Heart left ventricle (tissue), 16 donors: ENCODE measurements at regions not wholly inside any gene's neighbourhood (a gene's known extent, or its start where the extent isn't known, plus 50 kb on each side); places are given as distances from the start of the nearest gene placed in this dataset.

Experiments
- ATAC-seq, 4 donors: fragments of 200-7000 bp; cut with Tn5 transposase; one replicate each; pipeline ENCODE4 v1.9.1; 2020 to 2022; ENCODE audit warnings: moderate library complexity in 4 of 4, mild to moderate bottlenecking in 3 of 4, moderate number of reproducible peaks in 1 of 4
- DNase-seq, 5 donors: peaks; one replicate each; pipeline ENCODE4 v3.0.0-alpha.2; 2020
- H3K27ac ChIP-seq, 12 donors: fragments of 200-600 bp; sonication (generic) in 4 of 12; one replicate each; pipeline versions ENCODE4 v1.5.0 to v1.8.0; 2016 to 2022; ENCODE audit warnings: mild to moderate bottlenecking in 2 of 12
- H3K27me3 ChIP-seq, 9 donors: fragments of 200-600 bp; sonication (generic) in 2 of 9; one replicate each; pipeline versions ENCODE4 v1.5.1 to v1.8.0; 2016 to 2022; ENCODE audit warnings: mild to moderate bottlenecking in 3 of 9
- H3K36me3 ChIP-seq, 9 donors: fragments of 200-600 bp; sonication (generic) in 2 of 9; one replicate each; pipeline versions ENCODE4 v1.5.0 to v1.8.0; 2018 to 2022; ENCODE audit warnings: mild to moderate bottlenecking in 2 of 9
- H3K4me1 ChIP-seq, 12 donors: fragments of 200-600 bp; sonication (generic) in 4 of 12; one replicate each; pipeline versions ENCODE4 v1.5.0 to v1.8.0; 2016 to 2022; ENCODE audit warnings: mild to moderate bottlenecking in 3 of 12
- H3K4me3 ChIP-seq, 12 donors: fragments of 200-600 bp; sonication (generic) in 4 of 12; one replicate each; pipeline versions ENCODE4 v1.5.0 to v1.8.0; 2017 to 2022; ENCODE audit warnings: mild to moderate bottlenecking in 9 of 12, moderate library complexity in 4 of 12
- H3K9me3 ChIP-seq, 12 donors: fragments of 200-600 bp; sonication (generic) in 4 of 12; one replicate each; pipeline versions ENCODE4 v1.5.0 to v1.8.0; 2016 to 2022; ENCODE audit warnings: mild to moderate bottlenecking in 1 of 12
- CTCF ChIP-seq, 12 donors: fragments of 200-600 bp; sonication (generic) in 4 of 12; IDR thresholded peaks; one replicate each; pipeline versions ENCODE4 v1.5.0 to v1.8.0; 2018 to 2022; ENCODE audit warnings: antibody characterized with exemption in 12 of 12, mild to moderate bottlenecking in 5 of 12
- POLR2A ChIP-seq, 2 donors: fragments of 450-650 bp; IDR thresholded peaks; one replicate each; pipeline ENCODE4 v1.6.1; 2017; ENCODE audit warnings: antibody characterized with exemption in 2 of 2, mild to moderate bottlenecking in 2 of 2, moderate library complexity in 2 of 2
- WGBS, 4 donors: extraction: QIAGEN DNeasy Blood & Tissue Kit in 2 of 4; methylation state at CpG; one replicate each; pipeline versions ENCODE4 v1.1.5 to v1.1.7; 2013 to 2018; 5-methylcytosine and 5-hydroxymethylcytosine counted together
- intact Hi-C, 10 donors: fragments of 100-400 bp; cut with DNase I; formaldehyde crosslinking; loops; one replicate each; pipeline versions ENCODE4 v1.11.1 to v1.14.2; 2022
- donor health status: ischemic (EF 13 %, LVEDD 7.1; RV severe dilation, severe dysfunction).
- donor health status: healthy with polysubstance abuse.
- donor health status: DM: no; HTN: yes; CAD: no.
- donor health status: DM: no; HTN: no; CAD: no.
- donor health status: ischemic (EF 25% LVEDD 6.9; RV normal size, moderate dysfunction).
- donor health status: ischemic (EF 25% LVEDD 5.7; RV mildly dilated, moderate dysfunction).
- donor health status: healthy.
- donor health status: DM: yes; HTN: yes; CAD: no.
- donor health status: ischemic (EF 35%, LVEDD 5.7; RV mildly dilated, moderate dysfunction).
- donor health status: nonischemic (EF 11% LVEDD 7.7; RV severe dilation, severe dysfunction).
- donor health status: DM: yes; HTN: yes; CAD: no.
- donor health status: PGD.
- donor health status: ischemic (EF 29% LVEDD 5.4; RV normal size, mild dysfunction).
- donor health status: nonischemic (EF 23%, LVEDD 6.1; RV moderate dilation, normal function).

- no peaks in the 10 kb centered on the region for H3K4me1 ChIP-seq
- intact Hi-C loops = no loop called here
- no peaks in the 10 kb centered on the region for H3K36me3 ChIP-seq
- TF ChIP-seq POLR2A (IDR thresholded peaks at IDR 0.05) = no peak
- no peak for TF ChIP-seq CTCF (IDR thresholded peaks at IDR 0.05)
- ATAC-seq (no peak), DNase-seq (no peak)
- H3K27ac ChIP-seq = no peak overlapping the region
- peaks cover 0 to 28% (median 0%) of the 10 kb centered on the region in 9 donors for H3K27me3 ChIP-seq
- no peak overlapping the region for H3K4me3 ChIP-seq
- no peaks in the 10 kb centered on the region for H3K9me3 ChIP-seq
- WGBS, 4 donors = 50 to 60% (median 54%) methylated on average over 9 of the region's 9 CpGs
Observed at GRCh38 chrX:45900766-45901615, 644.2 kb downstream of the ZNF674 start.

GRCh38 chrX:45894864-45895645 is 650.2 kb downstream of the ZNF674 start:
- no peak for TF ChIP-seq CTCF (IDR thresholded peaks at IDR 0.05)
- no peak for TF ChIP-seq POLR2A (IDR thresholded peaks at IDR 0.05)
- Histone ChIP-seq H3K27ac (no peak overlapping the region), H3K27me3 (peaks cover 0 to 25% (median 0%) of the 10 kb centered on the region in 9 donors), H3K9me3 (no peaks in the 10 kb centered on the region), H3K36me3 (no peaks in the 10 kb centered on the region), H3K4me3 (no peak overlapping the region), H3K4me1 (no peaks in the 10 kb centered on the region)
- intact Hi-C loops = no loop called here
- DNase-seq (no peak), ATAC-seq (no peak)
- WGBS, 4 donors = 79 to 93% (median 88%) methylated on average over 4 of the region's 4 CpGs

GRCh38 chrX:45889471-45889870 is 655.8 kb downstream of the ZNF674 start:
- DNase-seq (no peak), ATAC-seq (no peak)
- 77 to 89% (median 81%) methylated on average over 8 of the region's 8 CpGs for WGBS, 4 donors
- no peaks in the 10 kb centered on the region for H3K36me3 ChIP-seq
- no peaks in the 10 kb centered on the region for H3K4me1 ChIP-seq
- H3K4me3 ChIP-seq = no peak overlapping the region
- intact Hi-C loops = no loop called here
- no peak for TF ChIP-seq POLR2A (IDR thresholded peaks at IDR 0.05)
- TF ChIP-seq CTCF (IDR thresholded peaks at IDR 0.05) = no peak
- H3K27ac ChIP-seq = no peak overlapping the region
- peaks cover 0 to 6% (median 0%) of the 10 kb centered on the region in 9 donors for H3K27me3 ChIP-seq
- H3K9me3 ChIP-seq = no peaks in the 10 kb centered on the region

GRCh38 chrX:45888518-45888917 is 656.7 kb downstream of the ZNF674 start:
- no peaks in the 10 kb centered on the region for H3K4me1 ChIP-seq
- ATAC-seq (no peak), DNase-seq (no peak)
- no peaks in the 10 kb centered on the region for H3K9me3 ChIP-seq
- no peaks in the 10 kb centered on the region for H3K36me3 ChIP-seq
- TF ChIP-seq CTCF (IDR thresholded peaks at IDR 0.05) = no peak
- TF ChIP-seq POLR2A (IDR thresholded peaks at IDR 0.05) = no peak
- no peak overlapping the region for H3K4me3 ChIP-seq
- H3K27me3 ChIP-seq = peaks cover 0 to 8% (median 0%) of the 10 kb centered on the region in 9 donors
- H3K27ac ChIP-seq = no peak overlapping the region
- intact Hi-C loops = no loop called here
